Amniotic epithelial cell (primary cell): ENCODE measurements at regions not wholly inside any gene's neighbourhood (a gene's known extent, or its start where the extent isn't known, plus 50 kb on each side); places are given as distances from the start of the nearest gene placed in this dataset.
A peak's percentile ranks its signal among the peaks of the same experiment; 100 is the strongest.

Experiments used
- DNase-seq: peaks from one replicate; pipeline ENCODE4 v3.0.0-alpha.2; 2010; ENCODE audit warnings: low read depth

GRCh38 chr1:69513601-69514000 lies 54.1 kb upstream of the LRRC7 start:
- peak; percentile 40 for DNase-seq
